RWPE1 (cell line): ENCODE measurements at regions not wholly inside any gene's neighbourhood (a gene's known extent, or its start where the extent isn't known, plus 50 kb on each side); places are given as distances from the start of the nearest gene placed in this dataset.
A peak's percentile ranks its signal among the peaks of the same experiment; 100 is the strongest.

ENCODE experiments used
- CTCF ChIA-PET: fragments of 350-600 bp; sonication (Branson Sonifier 250); formaldehyde crosslinking; extraction: SDS; loops from one replicate; lab custom pipeline; 2021; lab: Yijun Ruan, JAX
- POLR2A ChIA-PET: fragments of 400-600 bp; formaldehyde crosslinking; extraction: SDS; loops from one replicate; lab custom pipeline; 2020; ENCODE audit warnings: antibody characterized with exemption; ENCODE audit not compliant: low non-redundant PET; lab: Yijun Ruan, JAX
- DNase-seq: peaks from one replicate; pipeline ENCODE4 v3.0.0; 2012; ENCODE audit warnings: low spot score
- H3K27ac ChIP-seq: fragments of 450-650 bp; 2 replicates; pipeline ENCODE4 v1.5.1; 2017
- CTCF ChIP-seq: fragments of 450-650 bp; conservative IDR thresholded peaks from 2 replicates; pipeline ENCODE4 v1.5.1; 2017; ENCODE audit warnings: low read depth, mild to moderate bottlenecking

- DNase-seq = no peak
- CTCF ChIA-PET = interaction anchor here (0.7 to 0.8 kb wide), 4 partner anchors 9 to 965 kb away, joined by 3 to 5 read pairs (median 4); no protein-coding TSS in a partner anchor
- H3K27ac ChIP-seq = no peak overlapping the region
- TF ChIP-seq CTCF = no peak
- POLR2A ChIA-PET = no interaction called here
Measured at GRCh38 chr5:167984951-167985350, 306.5 kb upstream of the WWC1 start.

GRCh38 chr5:167985373-167985772 lies 306.1 kb upstream of the WWC1 start:
- no peak for TF ChIP-seq CTCF
- no peak overlapping the region for H3K27ac ChIP-seq
- ChIA-PET CTCF (interaction anchor here (0.7 kb wide), 1 partner anchor 966 kb away, joined by 5 read pairs; no protein-coding TSS in a partner anchor), POLR2A (no interaction called here)
- DNase-seq = no peak

GRCh38 chr5:167987490-167988280 lies 303.8 kb upstream of the WWC1 start:
- no peak for DNase-seq
- CTCF ChIA-PET = interaction anchor here (0.7 kb wide), 1 partner anchor 452 kb away, joined by 3 read pairs; no protein-coding TSS in a partner anchor
- H3K27ac ChIP-seq = no peak overlapping the region
- POLR2A ChIA-PET = no interaction called here
- no peak for TF ChIP-seq CTCF

- ChIA-PET POLR2A (no interaction called here), CTCF (no interaction called here)
- DNase-seq = no peak
- no peak overlapping the region for H3K27ac ChIP-seq
- TF ChIP-seq CTCF = no peak
Measured at GRCh38 chr5:167992868-167993267, 298.6 kb upstream of the WWC1 start.

GRCh38 chr5:167993771-167994170 lies 297.7 kb upstream of the WWC1 start:
- POLR2A ChIA-PET = no interaction called here
- CTCF ChIA-PET = interaction anchor here (1.2 kb wide), 1 partner anchor 9 kb away, joined by 3 read pairs; no protein-coding TSS in a partner anchor
- peak overlapping the region; percentile 49 for H3K27ac ChIP-seq
- peak; percentile 6 for DNase-seq
- no peak for TF ChIP-seq CTCF

GRCh38 chr5:167995844-167996425 lies 295.5 kb upstream of the WWC1 start:
- peak; percentile 56 for DNase-seq
- ChIA-PET POLR2A (interaction anchor here (0.6 kb wide), 1 partner anchor 270 kb away, joined by 3 read pairs; no protein-coding TSS in a partner anchor), CTCF (interaction anchor here (0.6 kb wide), 1 partner anchor 9 kb away, joined by 4 read pairs; no protein-coding TSS in a partner anchor)
- TF ChIP-seq CTCF = no peak
- H3K27ac ChIP-seq = peak overlapping the region; percentile 63
